ENCODE measurements at regions not wholly inside any gene's neighbourhood (a gene's known extent, or its start where the extent isn't known, plus 50 kb on each side); places are given as distances from the start of the nearest gene placed in this dataset.
"Not testable (repeated sequence)": the region's sequence is repeated elsewhere in the genome, so short reads cannot be mapped to it uniquely, and the experiment has no call there.

GRCh38 chr9:134531220-134531970 is 110.2 kb upstream of the COL5A1 start:
- DNase-seq, result no peak

- DNase-seq, result no peak
Observed at GRCh38 chr9:134532084-134532483, 109.5 kb upstream of the COL5A1 start.

GRCh38 chr9:134532661-134533060 is 108.9 kb upstream of the COL5A1 start:
- not testable (repeated sequence) for DNase-seq

- no peak for DNase-seq
Observed at GRCh38 chr9:134533850-134534588, 107.6 kb upstream of the COL5A1 start.

GRCh38 chr9:134534661-134535080 is 106.9 kb upstream of the COL5A1 start:
- no peak for DNase-seq

GRCh38 chr9:134535171-134535570 is 106.4 kb upstream of the COL5A1 start:
- DNase-seq, result no peak

- DNase-seq, result no peak
Observed at GRCh38 chr9:134536101-134536900, 105.3 kb upstream of the COL5A1 start.

GRCh38 chr9:134536931-134537330 is 104.7 kb upstream of the COL5A1 start:
- no peak for DNase-seq

GRCh38 chr9:134537951-134538641 is 103.5 kb upstream of the COL5A1 start:
- DNase-seq, result no peak

- DNase-seq, result no peak
Observed at GRCh38 chr9:134538856-134539566, 102.6 kb upstream of the COL5A1 start.

- DNase-seq, result no peak
Observed at GRCh38 chr9:134539586-134540194, 101.9 kb upstream of the COL5A1 start.

- DNase-seq, result no peak
Observed at GRCh38 chr9:134540276-134541096, 101.1 kb upstream of the COL5A1 start.

- no peak for DNase-seq
Observed at GRCh38 chr9:134541097-134541747, 100.4 kb upstream of the COL5A1 start.

- no peak for DNase-seq
Observed at GRCh38 chr9:134544388-134545214, 97.0 kb upstream of the COL5A1 start.

- no peak for DNase-seq
Observed at GRCh38 chr9:134545215-134545542, 96.4 kb upstream of the COL5A1 start.

- peak in 2 of 3 donors; percentile 13 to 21 for DNase-seq
Observed at GRCh38 chr9:134545543-134546245, 95.9 kb upstream of the COL5A1 start.

GRCh38 chr9:134546246-134546731 is 95.3 kb upstream of the COL5A1 start:
- no peak for DNase-seq

- no peak for DNase-seq
Observed at GRCh38 chr9:134546746-134547145, 94.9 kb upstream of the COL5A1 start.

Measured in suppressor macrophage treated with lipopolysaccharide for 1 hour (primary cell).